Retinal pigment epithelial cell (primary cell): ENCODE measurements at regions not wholly inside any gene's neighbourhood (a gene's known extent, or its start where the extent isn't known, plus 50 kb on each side); places are given as distances from the start of the nearest gene placed in this dataset.

Experiments used
- DNase-seq: peaks from one replicate; pipeline ENCODE4 v3.0.0-alpha.2; 2010; ENCODE audit warnings: low read depth
- H3K4me3 ChIP-seq: 2 replicates; pipeline ENCODE4 v1.5.1; 2011; ENCODE audit warnings: mild to moderate bottlenecking, low read length, control low read depth, moderate library complexity
- TF ChIP-seq, protein P1 (sequence below): conservative IDR thresholded peaks from 2 replicates; pipeline ENCODE4 v1.5.1; 2011; ENCODE audit warnings: low read depth, low read length, control low read depth, inconsistent platforms

DNA sequence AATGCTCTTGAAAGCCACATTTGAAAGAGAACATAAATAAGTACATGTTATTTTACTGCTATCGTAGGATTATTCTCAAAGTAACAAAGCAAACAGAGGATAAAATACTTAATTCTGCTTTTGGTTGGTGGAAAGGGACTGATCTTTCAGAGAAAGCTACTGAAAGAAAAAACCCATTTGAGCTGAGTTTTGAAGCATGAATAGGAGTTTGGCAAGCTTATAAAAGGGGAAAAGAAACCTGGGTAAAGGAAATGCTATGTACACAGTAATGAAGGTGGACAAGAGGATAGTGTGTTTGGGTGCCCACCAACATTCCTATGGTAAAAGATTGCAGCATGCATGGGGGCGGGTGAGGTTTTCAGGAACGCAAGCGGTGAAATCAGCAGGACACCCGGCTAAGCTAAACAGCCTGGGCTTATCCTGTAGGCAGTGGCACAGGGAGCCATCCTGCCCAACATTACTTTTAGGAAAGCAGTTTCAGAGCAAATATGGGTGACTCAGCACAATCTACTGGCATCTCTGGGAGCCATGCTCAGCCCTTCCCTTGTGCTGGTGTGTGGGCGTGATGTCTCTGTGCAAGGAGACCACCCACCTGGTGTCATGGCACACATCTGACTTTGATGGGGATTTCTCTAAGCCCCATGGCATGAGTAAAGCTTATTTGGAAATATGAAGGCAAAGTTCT is 673.9 kb upstream of the KLF4 start:
- TF ChIP-seq, protein P1, sequence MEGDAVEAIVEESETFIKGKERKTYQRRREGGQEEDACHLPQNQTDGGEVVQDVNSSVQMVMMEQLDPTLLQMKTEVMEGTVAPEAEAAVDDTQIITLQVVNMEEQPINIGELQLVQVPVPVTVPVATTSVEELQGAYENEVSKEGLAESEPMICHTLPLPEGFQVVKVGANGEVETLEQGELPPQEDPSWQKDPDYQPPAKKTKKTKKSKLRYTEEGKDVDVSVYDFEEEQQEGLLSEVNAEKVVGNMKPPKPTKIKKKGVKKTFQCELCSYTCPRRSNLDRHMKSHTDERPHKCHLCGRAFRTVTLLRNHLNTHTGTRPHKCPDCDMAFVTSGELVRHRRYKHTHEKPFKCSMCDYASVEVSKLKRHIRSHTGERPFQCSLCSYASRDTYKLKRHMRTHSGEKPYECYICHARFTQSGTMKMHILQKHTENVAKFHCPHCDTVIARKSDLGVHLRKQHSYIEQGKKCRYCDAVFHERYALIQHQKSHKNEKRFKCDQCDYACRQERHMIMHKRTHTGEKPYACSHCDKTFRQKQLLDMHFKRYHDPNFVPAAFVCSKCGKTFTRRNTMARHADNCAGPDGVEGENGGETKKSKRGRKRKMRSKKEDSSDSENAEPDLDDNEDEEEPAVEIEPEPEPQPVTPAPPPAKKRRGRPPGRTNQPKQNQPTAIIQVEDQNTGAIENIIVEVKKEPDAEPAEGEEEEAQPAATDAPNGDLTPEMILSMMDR, result no peak
- no peak for DNase-seq
- no peak overlapping the region for H3K4me3 ChIP-seq

DNA sequence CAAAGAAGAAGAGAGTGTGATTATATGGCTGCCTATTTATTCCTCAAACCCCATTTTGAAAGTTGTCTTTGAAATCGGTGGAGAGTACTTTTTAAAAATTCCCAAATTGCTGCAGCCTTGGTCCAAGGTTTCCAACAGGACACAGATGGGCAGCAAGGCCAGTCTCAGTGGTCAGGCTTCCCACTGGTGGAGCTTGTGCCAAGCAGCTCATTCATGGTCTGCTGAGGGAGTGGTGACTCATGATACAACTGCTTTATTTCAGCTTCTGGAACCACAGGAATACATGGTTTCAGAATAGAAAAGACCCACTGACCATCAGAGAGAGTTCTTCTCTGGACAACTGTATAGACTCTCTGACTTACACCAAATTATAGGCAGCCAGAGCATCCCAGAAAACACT is 673.1 kb upstream of the KLF4 start:
- no peak for DNase-seq
- TF ChIP-seq, protein P1, result no peak
- H3K4me3 ChIP-seq, result no peak overlapping the region

DNA sequence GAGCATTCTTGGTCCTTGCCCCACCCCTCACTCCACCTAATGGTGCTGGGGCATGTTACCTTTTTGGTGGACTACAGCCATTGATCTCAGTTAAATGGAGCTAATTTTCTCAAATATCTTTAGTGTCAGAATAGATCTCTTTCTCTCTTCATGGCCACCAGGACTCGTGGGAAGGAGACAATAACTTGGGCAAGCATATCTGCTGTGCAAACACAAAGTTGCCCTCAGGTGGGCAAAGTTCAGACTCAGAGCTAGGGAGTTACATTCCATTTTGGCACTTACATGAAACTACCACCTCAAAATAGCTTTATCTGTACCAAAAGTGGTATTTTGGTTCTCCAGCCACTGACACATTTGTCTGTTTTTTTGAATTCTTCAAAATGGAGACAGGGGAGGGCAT is 671.9 kb upstream of the KLF4 start:
- no peak overlapping the region for H3K4me3 ChIP-seq
- TF ChIP-seq, protein P1, result no peak
- DNase-seq, result no peak

DNA sequence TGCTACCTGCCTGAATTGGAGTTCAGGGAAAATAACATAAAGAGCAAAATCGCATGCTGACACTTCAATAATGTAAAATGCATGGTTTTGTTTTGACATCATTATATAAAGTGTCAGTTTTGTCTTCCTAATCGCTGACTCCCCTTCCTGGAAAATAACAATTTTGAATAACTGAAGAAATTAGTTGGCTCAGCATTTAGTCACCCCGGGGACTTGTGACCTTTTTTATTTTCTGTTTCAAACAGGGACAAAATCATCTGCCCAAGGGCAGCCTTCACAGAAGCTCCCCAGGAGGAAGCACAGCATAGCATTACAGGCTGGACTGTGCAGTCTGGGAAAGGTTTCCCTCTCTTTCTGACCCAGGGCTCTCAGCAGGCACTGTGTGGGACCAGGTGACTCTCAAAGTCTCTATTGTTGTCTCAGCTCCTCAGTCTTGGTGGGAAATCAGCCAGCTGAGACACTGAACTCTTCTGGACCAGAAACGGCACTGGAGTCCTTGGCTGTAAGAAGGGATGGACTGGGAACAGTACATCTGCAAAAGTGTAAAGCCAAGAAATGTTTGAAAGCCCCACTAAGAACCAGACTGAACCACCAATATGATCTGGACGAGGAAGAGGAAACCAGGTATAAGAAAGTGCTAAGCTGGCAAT is 671.3 kb upstream of the KLF4 start:
- no peak for DNase-seq
- H3K4me3 ChIP-seq, result no peak overlapping the region
- TF ChIP-seq, protein P1, result no peak

DNA sequence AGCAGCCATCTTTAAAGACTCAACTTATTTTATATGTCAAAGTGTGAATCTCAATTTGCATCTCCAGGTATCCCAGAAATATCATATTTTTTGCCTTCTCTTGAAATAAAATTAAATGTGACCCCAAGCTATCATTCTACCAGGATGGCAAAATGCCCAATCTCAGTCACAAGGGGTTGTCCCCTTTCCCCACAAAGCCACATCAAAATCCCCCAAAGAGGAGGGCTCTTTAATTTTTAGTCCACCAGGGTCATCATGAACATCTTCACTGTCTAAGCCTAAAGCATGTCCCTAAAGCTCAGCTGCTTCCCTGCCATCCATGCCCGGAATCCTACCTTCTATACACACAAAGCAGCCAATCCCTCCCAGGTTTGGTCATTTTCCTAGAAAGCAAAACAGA is 670.5 kb upstream of the KLF4 start:
- no peak for DNase-seq
- TF ChIP-seq, protein P1, result no peak
- H3K4me3 ChIP-seq, result no peak overlapping the region

DNA sequence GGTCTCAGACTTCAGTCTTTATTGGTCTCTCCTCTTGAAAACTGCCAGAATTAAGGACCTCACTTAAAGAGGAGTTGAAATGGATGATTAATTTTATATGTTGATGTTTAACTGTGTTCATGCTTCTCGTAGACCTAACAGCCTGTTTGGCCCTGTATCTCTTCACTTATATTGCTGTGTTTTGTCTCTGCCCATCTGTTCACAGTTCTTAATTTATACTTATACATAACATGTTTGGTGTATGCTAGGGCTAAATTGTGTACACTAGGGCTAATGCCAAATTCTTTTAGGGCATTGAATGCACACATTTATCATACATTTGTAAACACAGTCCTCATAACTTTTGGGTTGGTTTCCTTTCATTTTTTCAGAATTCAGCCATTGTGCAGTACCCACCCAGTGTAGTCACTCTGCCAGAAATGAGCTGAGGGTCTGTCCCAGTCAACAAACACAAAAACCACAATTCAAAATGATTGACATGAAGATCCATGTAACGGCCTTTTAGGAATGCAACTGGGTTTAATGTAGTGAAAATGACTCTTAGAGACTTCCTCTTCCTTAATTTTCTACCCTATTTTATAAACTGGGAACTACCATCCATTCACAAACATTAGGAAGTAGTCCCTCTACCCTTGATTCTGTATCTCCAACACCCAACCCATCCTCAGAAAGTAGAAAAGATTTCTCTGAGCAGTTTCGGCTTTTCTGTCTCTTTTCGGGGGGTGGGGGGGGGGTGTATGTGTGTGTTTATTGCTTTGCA is 668.8 kb upstream of the KLF4 start:
- TF ChIP-seq, protein P1, result no peak
- no peak for DNase-seq
- H3K4me3 ChIP-seq, result no peak overlapping the region
